Uterus (tissue), 2 donors: ENCODE measurements at regions not wholly inside any gene's neighbourhood (a gene's known extent, or its start where the extent isn't known, plus 50 kb on each side); places are given as distances from the start of the nearest gene placed in this dataset.
"Not testable (repeated sequence)": the region's sequence is repeated elsewhere in the genome, so short reads cannot be mapped to it uniquely, and the experiment has no call there.

Source experiments
- CTCF ChIP-seq, 4 experiments: fragments of 200-600 bp in 2 of 4; fragments of 450-650 bp in 2 of 4; sonication (generic) in 2 of 4; IDR thresholded peaks; one replicate each; pipeline ENCODE4 v1.5.1; 2016 to 2019; ENCODE audit warnings: antibody characterized with exemption in 4 of 4, mild to moderate bottlenecking in 2 of 4, moderate library complexity in 1 of 4
- POLR2A ChIP-seq, 2 donors: fragments of 450-650 bp; IDR thresholded peaks; one replicate each; pipeline ENCODE4 v1.6.1; 2016; ENCODE audit warnings: antibody characterized with exemption in 2 of 2, mild to moderate bottlenecking in 1 of 2, moderate library complexity in 1 of 2

- TF ChIP-seq CTCF, POLR2A (IDR thresholded peaks at IDR 0.05): not testable (repeated sequence)
Measured at GRCh38 chr18:10175333-10175732, 261.5 kb downstream of the VAPA start.
